ENCODE measurements at regions not wholly inside any gene's neighbourhood (a gene's known extent, or its start where the extent isn't known, plus 50 kb on each side); places are given as distances from the start of the nearest gene placed in this dataset.

- DNase-seq: no peak
Measured at GRCh38 chr14:98146416-98146815, 1125.6 kb downstream of the BCL11B start.

- DNase-seq: no peak
Measured at GRCh38 chr14:98154254-98154653, 1117.7 kb downstream of the BCL11B start.

GRCh38 chr14:98156411-98156810 is 1115.6 kb downstream of the BCL11B start:
- DNase-seq: no peak

- no peak for DNase-seq
Measured at GRCh38 chr14:98160901-98161300, 1111.1 kb downstream of the BCL11B start.

GRCh38 chr14:98161356-98161755 is 1110.6 kb downstream of the BCL11B start:
- DNase-seq: no peak

GRCh38 chr14:98162856-98163805 is 1108.9 kb downstream of the BCL11B start:
- DNase-seq: no peak

- no peak for DNase-seq
Measured at GRCh38 chr14:98163873-98164272, 1108.1 kb downstream of the BCL11B start.

- no peak for DNase-seq
Measured at GRCh38 chr14:98165976-98166375, 1106.0 kb downstream of the BCL11B start.

GRCh38 chr14:98167275-98167674 is 1104.7 kb downstream of the BCL11B start:
- no peak for DNase-seq

- DNase-seq: peak; percentile 51
Measured at GRCh38 chr14:98167705-98168104, 1104.3 kb downstream of the BCL11B start.

GRCh38 chr14:98168211-98168985 is 1103.6 kb downstream of the BCL11B start:
- DNase-seq: no peak

- no peak for DNase-seq
Measured at GRCh38 chr14:98169170-98169587, 1102.8 kb downstream of the BCL11B start.

GRCh38 chr14:98170575-98170974 is 1101.4 kb downstream of the BCL11B start:
- DNase-seq: no peak

GRCh38 chr14:98171654-98172053 is 1100.3 kb downstream of the BCL11B start:
- DNase-seq: no peak

GRCh38 chr14:98172243-98172778 is 1099.7 kb downstream of the BCL11B start:
- no peak for DNase-seq

- peak; percentile 85 for DNase-seq
Measured at GRCh38 chr14:98173305-98173704, 1098.7 kb downstream of the BCL11B start.

- no peak for DNase-seq
Measured at GRCh38 chr14:98174041-98174440, 1098.0 kb downstream of the BCL11B start.

GRCh38 chr14:98175436-98175835 is 1096.6 kb downstream of the BCL11B start:
- no peak for DNase-seq

- no peak for DNase-seq
Measured at GRCh38 chr14:98175881-98176280, 1096.1 kb downstream of the BCL11B start.

- DNase-seq: no peak
Measured at GRCh38 chr14:98176892-98177291, 1095.1 kb downstream of the BCL11B start.

GRCh38 chr14:98177551-98177950 is 1094.4 kb downstream of the BCL11B start:
- peak; percentile 61 for DNase-seq

- DNase-seq: no peak
Measured at GRCh38 chr14:98181241-98181640, 1090.8 kb downstream of the BCL11B start.

GRCh38 chr14:98181768-98182167 is 1090.2 kb downstream of the BCL11B start:
- DNase-seq: no peak

Measured in CD4-positive, alpha-beta T cell treated with Interleukin-10 for 1 hour (primary cell).